Keratinocyte (primary cell): ENCODE measurements at regions not wholly inside any gene's neighbourhood (a gene's known extent, or its start where the extent isn't known, plus 50 kb on each side); places are given as distances from the start of the nearest gene placed in this dataset.
A peak's percentile ranks its signal among the peaks of the same experiment; 100 is the strongest.
"Not testable (repeated sequence)": the region's sequence is repeated elsewhere in the genome, so short reads cannot be mapped to it uniquely, and the experiment has no call there.

Experiments used
- DNase-seq: peaks from one replicate; pipeline ENCODE4 v3.0.0-alpha.2; 2011; ENCODE audit warnings: low read depth, missing footprints, low spot score
- FAIRE-seq: peaks from 2 replicates; lab custom pipeline; 2011; peaks lifted over from hg19 to GRCh38; lab: Jason Lieb, UNC
- H2AFZ ChIP-seq: 2 replicates; pipeline ENCODE4 v1.6.0; 2012; ENCODE audit warnings: low read length, control low read depth, inconsistent platforms; ENCODE audit not compliant: control insufficient read depth
- H3K27ac ChIP-seq: 2 replicates; pipeline ENCODE4 v1.5.1; 2011; ENCODE audit warnings: low read length; ENCODE audit not compliant: control insufficient read depth, insufficient read depth
- H3K27me3 ChIP-seq: 3 replicates; pipeline ENCODE4 v1.6.0; 2011; ENCODE audit warnings: low read length; ENCODE audit not compliant: control insufficient read depth, insufficient read depth; ENCODE audit errors: extremely low read depth
- H3K36me3 ChIP-seq, 2 experiments: 2 replicates in 1 of 2; 3 replicates in 1 of 2; pipeline ENCODE4 v1.5.1; 2011; ENCODE audit warnings: low read length in 2 of 2, mild to moderate bottlenecking in 1 of 2; ENCODE audit not compliant: control insufficient read depth in 2 of 2, insufficient read depth in 2 of 2; ENCODE audit errors: extremely low read depth in 1 of 2
- H3K4me1 ChIP-seq: 3 replicates; pipeline ENCODE4 v1.5.1; 2011; ENCODE audit warnings: low read length; ENCODE audit not compliant: control insufficient read depth, insufficient read depth; ENCODE audit errors: extremely low read depth
- H3K4me2 ChIP-seq: 3 replicates; pipeline ENCODE4 v1.6.0; 2011; ENCODE audit warnings: low read depth, low read length; ENCODE audit not compliant: control insufficient read depth, insufficient read depth; ENCODE audit errors: extremely low read depth
- H3K4me3 ChIP-seq, 3 experiments: fragments of 200-600 bp in 1 of 3; sonication (generic) in 1 of 3; 2 replicates in 2 of 3; 3 replicates in 1 of 3; pipeline ENCODE4 v1.5.1; 2011 to 2016; ENCODE audit warnings: low read length in 3 of 3, mild to moderate bottlenecking in 3 of 3, control low read depth in 2 of 3, inconsistent platforms in 1 of 3, low read depth in 1 of 3, mixed read lengths in 1 of 3, mixed run types in 1 of 3, moderate library complexity in 1 of 3; ENCODE audit not compliant: control insufficient read depth in 2 of 3, insufficient read depth in 2 of 3; ENCODE audit errors: extremely low read depth in 1 of 3
- H3K79me2 ChIP-seq: 2 replicates; pipeline ENCODE4 v1.6.0; 2012; ENCODE audit warnings: low read length; ENCODE audit not compliant: control insufficient read depth, insufficient read depth
- H3K9ac ChIP-seq: 3 replicates; pipeline ENCODE4 v1.6.0; 2011; ENCODE audit warnings: low read length; ENCODE audit not compliant: control insufficient read depth, insufficient read depth; ENCODE audit errors: extremely low read depth
- H3K9me1 ChIP-seq: 3 replicates; pipeline ENCODE4 v1.6.0; 2011; ENCODE audit warnings: low read length; ENCODE audit not compliant: control insufficient read depth, insufficient read depth; ENCODE audit errors: extremely low read depth
- H3K9me3 ChIP-seq: 2 replicates; pipeline ENCODE4 v1.5.1; 2012; ENCODE audit warnings: low read depth, low read length; ENCODE audit not compliant: control insufficient read depth
- H4K20me1 ChIP-seq: 3 replicates; pipeline ENCODE4 v1.6.0; 2011; ENCODE audit warnings: low read length; ENCODE audit not compliant: control insufficient read depth, insufficient read depth; ENCODE audit errors: extremely low read depth
- CTCF ChIP-seq, 3 experiments: IDR thresholded peaks in 1 of 3; conservative IDR thresholded peaks in 1 of 3; optimal IDR thresholded peaks in 1 of 3; 2 replicates in 2 of 3; 3 replicates in 1 of 3; pipeline versions ENCODE3 to v1.5.1; 2011; ENCODE audit warnings: low read length in 3 of 3, mild to moderate bottlenecking in 3 of 3, moderate library complexity in 2 of 3, control low read depth in 1 of 3, inconsistent platforms in 1 of 3; ENCODE audit not compliant: insufficient read depth in 2 of 3; ENCODE audit errors: extremely low read depth in 1 of 3
- EZH2 ChIP-seq: IDR thresholded peaks from one replicate; pipeline ENCODE4 v1.6.1; 2012; ENCODE audit warnings: inconsistent platforms, mild to moderate bottlenecking, low read length, moderate library complexity
- dilution Hi-C: fragments of 300-500 bp; cut with MboI; formaldehyde crosslinking; loops from one replicate; pipeline ENCODE4 v1.7.0; 2020; ENCODE audit warnings: low sequenced_read_pairs; ENCODE audit not compliant: extremely low pct_ligation_motif_present

- Histone ChIP-seq H3K36me3 (no peaks in the 10 kb centered on the region), H3K9ac (no peak overlapping the region), H3K4me1 (peaks cover 34% of the 10 kb centered on the region), H3K9me1 (no peaks in the 10 kb centered on the region), H3K4me2 (peak overlapping the region; percentile 37), H3K27ac (peak overlapping the region; percentile 44), H3K4me3 (no peak overlapping the region), H3K79me2 (no peaks in the 10 kb centered on the region), H4K20me1 (no peaks in the 10 kb centered on the region), H2AFZ (peak overlapping the region; percentile 23), H3K9me3 (no peaks in the 10 kb centered on the region), H3K27me3 (no peaks in the 10 kb centered on the region)
- no peak for TF ChIP-seq EZH2
- no peak for TF ChIP-seq CTCF (optimal IDR thresholded peaks at IDR 0.05 in 1 of 3, IDR thresholded peaks at IDR 0.05 in 1 of 3, conservative IDR thresholded peaks at IDR 0.05 in 1 of 3; ENCODE audit: extremely low read depth in 1 of 3, insufficient read depth in 2 of 3, low read length in 3 of 3)
- FAIRE-seq (peak; percentile 61), DNase-seq (no peak)
- dilution Hi-C loops: no loop called here
Measured at GRCh38 chr12:85627584-85627983, 208.6 kb downstream of the RASSF9 start.

GRCh38 chr12:85628562-85628961, 207.6 kb downstream of the RASSF9 start:
- peaks cover 34% of the 10 kb centered on the region for H3K4me1 ChIP-seq
- DNase-seq, H3K4me3 ChIP-seq, dilution Hi-C loops, H3K36me3 ChIP-seq, FAIRE-seq, H3K4me2 ChIP-seq, H3K79me2 ChIP-seq, H4K20me1 ChIP-seq, H3K9me1 ChIP-seq, H3K27me3 ChIP-seq, H3K27ac ChIP-seq, H3K9me3 ChIP-seq, H2AFZ ChIP-seq, H3K9ac ChIP-seq: not testable (repeated sequence)

GRCh38 chr12:85630851-85631250, 205.4 kb downstream of the RASSF9 start:
- Histone ChIP-seq H3K36me3 (no peaks in the 10 kb centered on the region), H3K9me3 (no peaks in the 10 kb centered on the region), H3K27me3 (no peaks in the 10 kb centered on the region), H3K4me1 (peaks cover 33% of the 10 kb centered on the region), H3K4me3 (no peak overlapping the region), H3K4me2 (no peak overlapping the region), H3K9ac (no peak overlapping the region), H4K20me1 (no peaks in the 10 kb centered on the region), H3K27ac (no peak overlapping the region), H3K79me2 (no peaks in the 10 kb centered on the region), H2AFZ (no peak overlapping the region), H3K9me1 (no peaks in the 10 kb centered on the region)
- no peak for FAIRE-seq
- TF ChIP-seq CTCF (optimal IDR thresholded peaks at IDR 0.05 in 1 of 3, IDR thresholded peaks at IDR 0.05 in 1 of 3, conservative IDR thresholded peaks at IDR 0.05 in 1 of 3; ENCODE audit: extremely low read depth in 1 of 3, insufficient read depth in 2 of 3, low read length in 3 of 3) (no peak), EZH2 (no peak)
- dilution Hi-C loops: no loop called here
- DNase-seq: no peak
